Hepatocyte (in vitro differentiated cells): ENCODE measurements at regions not wholly inside any gene's neighbourhood (a gene's known extent, or its start where the extent isn't known, plus 50 kb on each side); places are given as distances from the start of the nearest gene placed in this dataset.

Experiments
- EZH2 ChIP-seq: fragments of 200-600 bp; sonication (generic); IDR thresholded peaks from 2 replicates; pipeline ENCODE4 v1.6.1; 2016; ENCODE audit warnings: antibody characterized with exemption, mild to moderate bottlenecking, borderline replicate concordance
- EZH2phosphoT487 ChIP-seq: fragments of 200-600 bp; sonication (generic); IDR thresholded peaks from one replicate; pipeline ENCODE4 v1.6.1; 2018; ENCODE audit warnings: antibody characterized with exemption, mild to moderate bottlenecking, low read depth, moderate library complexity; ENCODE audit not compliant: unreplicated experiment, severe bottlenecking
- TF ChIP-seq, protein P1 (sequence below): fragments of 200-600 bp; sonication (generic); IDR thresholded peaks from 2 replicates; pipeline ENCODE4 v1.5.1; 2016; ENCODE audit warnings: antibody characterized with exemption, mild to moderate bottlenecking; ENCODE audit not compliant: poor library complexity

DNA sequence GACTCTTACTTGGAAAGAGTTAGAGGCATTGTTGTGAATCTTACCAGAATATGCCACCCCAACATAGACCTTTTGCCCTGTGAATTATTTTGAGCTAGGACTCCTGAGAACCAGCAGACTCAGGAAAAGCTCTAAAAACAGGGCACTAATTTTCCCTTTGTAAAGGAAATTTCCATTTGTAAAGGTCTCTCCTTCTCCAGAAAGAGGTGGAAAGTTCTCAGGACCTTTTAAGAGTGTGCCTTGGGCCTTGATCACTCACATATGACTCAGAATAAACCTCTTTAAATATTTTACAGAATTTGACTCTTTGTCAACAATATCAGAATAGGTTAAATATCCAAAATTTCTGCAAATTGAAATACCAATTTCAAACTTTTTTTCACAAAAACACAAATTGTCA, 721.8 kb upstream of the NCAM2 start:
- TF ChIP-seq, protein P1, sequence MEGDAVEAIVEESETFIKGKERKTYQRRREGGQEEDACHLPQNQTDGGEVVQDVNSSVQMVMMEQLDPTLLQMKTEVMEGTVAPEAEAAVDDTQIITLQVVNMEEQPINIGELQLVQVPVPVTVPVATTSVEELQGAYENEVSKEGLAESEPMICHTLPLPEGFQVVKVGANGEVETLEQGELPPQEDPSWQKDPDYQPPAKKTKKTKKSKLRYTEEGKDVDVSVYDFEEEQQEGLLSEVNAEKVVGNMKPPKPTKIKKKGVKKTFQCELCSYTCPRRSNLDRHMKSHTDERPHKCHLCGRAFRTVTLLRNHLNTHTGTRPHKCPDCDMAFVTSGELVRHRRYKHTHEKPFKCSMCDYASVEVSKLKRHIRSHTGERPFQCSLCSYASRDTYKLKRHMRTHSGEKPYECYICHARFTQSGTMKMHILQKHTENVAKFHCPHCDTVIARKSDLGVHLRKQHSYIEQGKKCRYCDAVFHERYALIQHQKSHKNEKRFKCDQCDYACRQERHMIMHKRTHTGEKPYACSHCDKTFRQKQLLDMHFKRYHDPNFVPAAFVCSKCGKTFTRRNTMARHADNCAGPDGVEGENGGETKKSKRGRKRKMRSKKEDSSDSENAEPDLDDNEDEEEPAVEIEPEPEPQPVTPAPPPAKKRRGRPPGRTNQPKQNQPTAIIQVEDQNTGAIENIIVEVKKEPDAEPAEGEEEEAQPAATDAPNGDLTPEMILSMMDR: no peak
- TF ChIP-seq EZH2 (no peak), EZH2phosphoT487 (no peak)
